ENCODE measurements at regions not wholly inside any gene's neighbourhood (a gene's known extent, or its start where the extent isn't known, plus 50 kb on each side); places are given as distances from the start of the nearest gene placed in this dataset.

DNA sequence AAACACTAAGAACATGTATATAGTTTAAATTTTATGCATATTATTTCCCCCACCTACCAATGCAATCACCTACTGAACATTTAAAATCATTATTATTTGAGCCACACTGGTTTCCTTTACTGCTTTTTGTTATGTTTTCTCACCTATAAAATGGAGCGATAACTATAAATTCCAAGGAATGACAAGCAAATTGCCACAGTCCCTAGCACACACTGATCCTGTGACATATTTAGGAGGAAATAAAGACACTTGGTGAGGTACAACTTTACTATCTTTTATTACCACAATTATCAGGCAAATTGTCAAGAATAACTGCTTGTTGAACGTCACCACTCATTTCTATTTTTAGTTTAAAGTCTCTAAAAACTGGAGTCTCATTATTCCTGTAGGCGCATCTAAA, 1693.6 kb downstream of the EFNA5 start:
- in situ Hi-C loops (cut with MboI; ENCODE audit: low sequenced_read_pairs) = no loop called here
- no CpG with 5 or more reads among the region's 3 CpGs for WGBS, 2 experiments (ENCODE audit: extremely low coverage in 2 of 2, insufficient read length in 1 of 2)
- no peak overlapping the region for H2AK9ac ChIP-seq (replicated peaks; ENCODE audit: low read depth, low read length, poor library complexity)
- H3K4me3 ChIP-seq (ENCODE audit: insufficient read depth, low read depth, low read length) = no peak overlapping the region
- H2BK20ac ChIP-seq (ENCODE audit: low read depth, low read length) = no peak overlapping the region
- H3K4ac ChIP-seq (ENCODE audit: low read depth, low read length) = no peak overlapping the region
- DNase-seq (no peak), ATAC-seq (ENCODE audit: low read depth) (no peak)
- no peak overlapping the region for H2AFZ ChIP-seq (replicated peaks; ENCODE audit: low read length, poor library complexity)
- no peaks in the 10 kb centered on the region for H3K9me1 ChIP-seq (ENCODE audit: insufficient read depth, low read length)
- H4K91ac ChIP-seq (ENCODE audit: insufficient read depth, low read depth, low read length) = no peak overlapping the region
- CTCF ChIA-PET = no interaction called here
- H3K18ac ChIP-seq (ENCODE audit: low read depth, low read length) = no peak overlapping the region
- no peak overlapping the region for H3K14ac ChIP-seq (replicated peaks; ENCODE audit: low read depth, low read length)
- H4K8ac ChIP-seq (ENCODE audit: low read depth in 2 of 2, low read length in 2 of 2) = no peak overlapping the region
- no peaks in the 10 kb centered on the region for H4K20me1 ChIP-seq (ENCODE audit: insufficient read depth, low read length)
- H3K9ac ChIP-seq (ENCODE audit: low read depth, low read length) = no peak overlapping the region
- H2AK5ac ChIP-seq (ENCODE audit: low read depth, low read length) = no peak overlapping the region
- H3K36me3 ChIP-seq (ENCODE audit: control insufficient read depth, insufficient read depth, low read length) = no peaks in the 10 kb centered on the region
- TF ChIP-seq CHD1 (IDR thresholded peaks at IDR 0.05; ENCODE audit: low read depth, low read length) (no peak), CEBPB (IDR thresholded peaks at IDR 0.05; ENCODE audit: low read depth, low read length) (no peak)
- dilution Hi-C loops (cut with HindIII; ENCODE audit: low sequenced_read_pairs, unreplicated experiment) = no loop called here
- no peaks in the 10 kb centered on the region for H3K9me3 ChIP-seq (ENCODE audit: control insufficient read depth, insufficient read depth, low read length)
- H2BK15ac ChIP-seq (ENCODE audit: low read depth, low read length) = no peak overlapping the region
- H3K79me1 ChIP-seq (ENCODE audit: low read depth in 1 of 2, low read length in 2 of 2) = no peaks in the 10 kb centered on the region
- no peak overlapping the region for H2BK5ac ChIP-seq (ENCODE audit: low read depth, low read length, poor library complexity, severe bottlenecking)
- no peak overlapping the region for H2BK120ac ChIP-seq (ENCODE audit: low read depth, low read length)
- H3K23ac ChIP-seq (ENCODE audit: low read depth, low read length) = no peak overlapping the region
- BruUV-seq (replicated peaks) = no TSS peak
- intact Hi-C loops (cut with micrococcal nuclease) = no loop called here
- H3K4me1 ChIP-seq (ENCODE audit: control insufficient read depth, insufficient read depth, low read length) = no peaks in the 10 kb centered on the region
- no peak overlapping the region for H3K27ac ChIP-seq (ENCODE audit: insufficient read depth, low read length)
- no peak overlapping the region for H3K4me2 ChIP-seq (ENCODE audit: low read depth, low read length)
- POLR2A ChIA-PET (ENCODE audit: unreplicated experiment) = no interaction called here
- no peak overlapping the region for H3K56ac ChIP-seq (ENCODE audit: extremely low read depth, insufficient read depth, low read length)
- no peaks in the 10 kb centered on the region for H3K27me3 ChIP-seq (ENCODE audit: control insufficient read depth, insufficient read depth, low read length)
- H4K5ac ChIP-seq (ENCODE audit: low read depth, low read length) = no peak overlapping the region

Measured in IMR-90 (cell line).